ENCODE measurements at regions not wholly inside any gene's neighbourhood (a gene's known extent, or its start where the extent isn't known, plus 50 kb on each side); places are given as distances from the start of the nearest gene placed in this dataset.

- DNase-seq, result no peak
Measured at GRCh38 chr10:129102906-129103693, 363.9 kb upstream of the MGMT start.

GRCh38 chr10:129104266-129105045 lies 362.6 kb upstream of the MGMT start:
- DNase-seq, result no peak

GRCh38 chr10:129105266-129105665 lies 361.8 kb upstream of the MGMT start:
- no peak for DNase-seq

GRCh38 chr10:129106314-129106713 lies 360.7 kb upstream of the MGMT start:
- DNase-seq, result no peak

GRCh38 chr10:129107525-129107924 lies 359.5 kb upstream of the MGMT start:
- DNase-seq, result no peak

- no peak for DNase-seq
Measured at GRCh38 chr10:129108378-129108777, 358.7 kb upstream of the MGMT start.

- no peak for DNase-seq
Measured at GRCh38 chr10:129108994-129109393, 358.0 kb upstream of the MGMT start.

- no peak for DNase-seq
Measured at GRCh38 chr10:129110780-129111179, 356.3 kb upstream of the MGMT start.

- no peak for DNase-seq
Measured at GRCh38 chr10:129111922-129112321, 355.1 kb upstream of the MGMT start.

GRCh38 chr10:129114588-129114987 lies 352.5 kb upstream of the MGMT start:
- no peak for DNase-seq

GRCh38 chr10:129116371-129116770 lies 350.7 kb upstream of the MGMT start:
- DNase-seq, result no peak

GRCh38 chr10:129120441-129120840 lies 346.6 kb upstream of the MGMT start:
- no peak for DNase-seq

- no peak for DNase-seq
Measured at GRCh38 chr10:129122846-129123245, 344.2 kb upstream of the MGMT start.

- DNase-seq, result no peak
Measured at GRCh38 chr10:129123428-129123827, 343.6 kb upstream of the MGMT start.

GRCh38 chr10:129126982-129127381 lies 340.1 kb upstream of the MGMT start:
- no peak for DNase-seq

- DNase-seq, result no peak
Measured at GRCh38 chr10:129131457-129132132, 335.4 kb upstream of the MGMT start.

GRCh38 chr10:129133856-129134255 lies 333.2 kb upstream of the MGMT start:
- DNase-seq, result no peak

GRCh38 chr10:129134371-129134770 lies 332.7 kb upstream of the MGMT start:
- DNase-seq, result no peak

GRCh38 chr10:129135624-129136023 lies 331.4 kb upstream of the MGMT start:
- no peak for DNase-seq

- DNase-seq, result no peak
Measured at GRCh38 chr10:129136074-129136473, 331.0 kb upstream of the MGMT start.

- no peak for DNase-seq
Measured at GRCh38 chr10:129136951-129137350, 330.1 kb upstream of the MGMT start.

GRCh38 chr10:129140921-129141885 lies 325.8 kb upstream of the MGMT start:
- no peak for DNase-seq

GRCh38 chr10:129151281-129151680 lies 315.8 kb upstream of the MGMT start:
- no peak for DNase-seq
